ENCODE measurements at regions not wholly inside any gene's neighbourhood (a gene's known extent, or its start where the extent isn't known, plus 50 kb on each side); places are given as distances from the start of the nearest gene placed in this dataset.
"Not testable (repeated sequence)": the region's sequence is repeated elsewhere in the genome, so short reads cannot be mapped to it uniquely, and the experiment has no call there.

GRCh38 chr10:108338146-108338545 is 1173.6 kb upstream of the SORCS1 start:
- no peaks in the 10 kb centered on the region for H3K27me3 Mint-ChIP-seq
- H3K4me3 Mint-ChIP-seq: no peak overlapping the region
- H3K4me1 Mint-ChIP-seq: no peaks in the 10 kb centered on the region
- POLR2A ChIA-PET: no interaction called here
- H3K9me3 Mint-ChIP-seq: peaks cover 2% of the 10 kb centered on the region
- no peak for DNase-seq
- CTCF ChIA-PET: no interaction called here
- H3K36me3 Mint-ChIP-seq (ENCODE audit: low read depth): no peaks in the 10 kb centered on the region
- no peak overlapping the region for H3K27ac Mint-ChIP-seq

DNA sequence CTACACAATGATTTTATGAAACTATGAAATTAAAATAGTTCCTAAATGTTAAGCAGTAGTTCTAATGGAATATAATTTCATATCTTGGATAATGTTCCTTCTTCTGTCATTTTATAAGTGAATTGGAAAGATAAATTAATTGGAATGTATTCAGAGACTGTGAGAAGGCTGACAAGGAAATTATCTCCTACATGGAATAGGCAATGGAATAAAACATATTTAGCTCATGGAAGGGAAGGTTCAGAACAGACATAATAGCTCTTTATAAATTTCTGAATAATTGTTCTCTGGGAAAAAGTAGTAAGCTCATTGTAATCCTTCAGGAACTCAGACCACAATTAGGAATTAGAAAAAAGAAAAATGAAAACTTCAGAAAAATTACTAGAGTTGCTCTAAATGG is 1172.3 kb upstream of the SORCS1 start:
- H3K27me3 Mint-ChIP-seq: no peaks in the 10 kb centered on the region
- H3K27ac Mint-ChIP-seq: no peak overlapping the region
- H3K4me1 Mint-ChIP-seq: no peaks in the 10 kb centered on the region
- no peaks in the 10 kb centered on the region for H3K36me3 Mint-ChIP-seq (ENCODE audit: low read depth)
- POLR2A ChIA-PET: no interaction called here
- no peak for DNase-seq
- peaks cover 4% of the 10 kb centered on the region for H3K9me3 Mint-ChIP-seq
- H3K4me3 Mint-ChIP-seq: no peak overlapping the region
- CTCF ChIA-PET: no interaction called here

GRCh38 chr10:108327706-108328105 is 1163.2 kb upstream of the SORCS1 start:
- Mint-ChIP-seq H3K27me3 (no peaks in the 10 kb centered on the region), H3K4me3 (no peak overlapping the region), H3K27ac (no peak overlapping the region), H3K9me3 (no peaks in the 10 kb centered on the region), H3K4me1 (no peaks in the 10 kb centered on the region), H3K36me3 (ENCODE audit: low read depth) (no peaks in the 10 kb centered on the region)
- CTCF ChIA-PET: no interaction called here
- DNase-seq: no peak
- POLR2A ChIA-PET: no interaction called here

- ChIA-PET CTCF (no interaction called here), POLR2A (no interaction called here)
- no peaks in the 10 kb centered on the region for H3K9me3 Mint-ChIP-seq
Observed at GRCh38 chr10:108323274-108323798, 1158.8 kb upstream of the SORCS1 start.

DNA sequence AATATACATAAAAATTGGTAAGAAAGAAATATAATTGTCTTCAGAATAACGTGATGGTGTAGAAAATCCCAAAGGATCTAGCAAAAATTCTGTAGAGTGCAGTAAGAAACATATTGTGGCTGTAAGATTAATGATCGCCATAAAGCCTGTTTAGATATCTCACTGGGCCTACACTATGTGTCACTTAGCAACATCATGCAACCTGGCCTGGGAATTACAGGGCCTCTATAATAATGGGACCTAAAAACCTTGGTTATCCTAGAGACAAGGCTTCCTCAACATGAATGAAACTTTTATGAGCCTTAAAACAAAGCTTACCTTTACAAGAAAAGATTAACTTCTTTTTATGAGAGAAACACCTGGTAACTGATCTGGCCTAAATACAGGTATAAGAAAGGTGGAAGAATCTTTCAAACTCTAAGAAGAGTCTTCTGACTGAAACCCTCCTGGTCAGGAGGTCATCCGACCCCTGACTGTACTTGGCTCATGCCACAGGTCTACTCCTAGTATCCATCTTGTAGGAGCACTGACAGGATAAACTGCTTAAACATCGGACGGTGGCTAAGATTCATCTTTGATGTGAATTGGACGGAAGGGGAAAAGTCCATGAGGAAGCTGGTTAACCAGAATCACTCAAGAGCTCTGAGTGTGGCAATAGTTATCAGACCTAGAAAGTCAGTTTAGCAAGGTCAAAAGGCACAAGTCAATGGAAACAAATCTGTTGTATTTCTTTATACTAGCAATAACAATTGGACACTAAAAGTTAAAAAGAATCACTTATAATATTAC is 1155.1 kb upstream of the SORCS1 start:
- DNase-seq: no peak
- H3K27ac Mint-ChIP-seq: no peak overlapping the region
- no peaks in the 10 kb centered on the region for H3K36me3 Mint-ChIP-seq (ENCODE audit: low read depth)
- no peaks in the 10 kb centered on the region for H3K27me3 Mint-ChIP-seq
- H3K4me3 Mint-ChIP-seq: no peak overlapping the region
- H3K4me1 Mint-ChIP-seq: no peaks in the 10 kb centered on the region
- CTCF ChIA-PET: no interaction called here
- H3K9me3 Mint-ChIP-seq: no peaks in the 10 kb centered on the region
- POLR2A ChIA-PET: no interaction called here

More at GRCh38 chr10:108323274-108323798, 1158.8 kb upstream of the SORCS1 start:
- H3K4me3 Mint-ChIP-seq: no peak overlapping the region
- H3K27ac Mint-ChIP-seq: no peak overlapping the region
- no peaks in the 10 kb centered on the region for H3K36me3 Mint-ChIP-seq (ENCODE audit: low read depth)
- DNase-seq: no peak
- no peaks in the 10 kb centered on the region for H3K4me1 Mint-ChIP-seq
- H3K27me3 Mint-ChIP-seq: no peaks in the 10 kb centered on the region

DNA sequence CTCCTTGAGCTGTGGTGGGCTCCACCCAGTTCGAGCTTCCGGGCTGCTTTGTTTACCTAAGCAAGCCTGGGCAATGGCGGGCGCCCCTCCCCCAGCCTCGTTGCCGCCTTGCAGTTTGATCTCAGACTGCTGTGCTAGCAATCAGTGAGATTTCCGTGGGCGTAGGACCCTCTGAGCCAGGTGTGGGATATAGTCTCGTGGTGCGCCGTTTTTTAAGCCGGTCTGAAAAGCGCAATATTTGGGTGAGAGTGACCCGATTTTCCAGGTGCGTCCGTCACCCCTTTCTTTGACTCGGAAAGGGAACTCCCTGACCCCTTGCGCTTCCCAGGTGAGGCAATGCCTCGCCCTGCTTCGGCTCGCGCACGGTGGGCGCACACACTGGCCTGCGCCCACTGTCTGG is 1151.1 kb upstream of the SORCS1 start:
- H3K36me3 Mint-ChIP-seq (ENCODE audit: low read depth); H3K9me3 Mint-ChIP-seq; H3K27me3 Mint-ChIP-seq; H3K4me1 Mint-ChIP-seq; DNase-seq; CTCF ChIA-PET; POLR2A ChIA-PET; H3K27ac Mint-ChIP-seq: not testable (repeated sequence)
- peak overlapping the region; percentile 53 for H3K4me3 Mint-ChIP-seq

GRCh38 chr10:108307925-108308312 is 1143.4 kb upstream of the SORCS1 start:
- POLR2A ChIA-PET: no interaction called here
- Mint-ChIP-seq H3K4me3 (no peak overlapping the region), H3K9me3 (peaks cover 6% of the 10 kb centered on the region), H3K4me1 (no peaks in the 10 kb centered on the region), H3K36me3 (ENCODE audit: low read depth) (no peaks in the 10 kb centered on the region), H3K27ac (no peak overlapping the region), H3K27me3 (no peaks in the 10 kb centered on the region)
- CTCF ChIA-PET: no interaction called here
- no peak for DNase-seq

- H3K4me1 Mint-ChIP-seq: no peaks in the 10 kb centered on the region
- ChIA-PET POLR2A (no interaction called here), CTCF (no interaction called here)
- no peak overlapping the region for H3K4me3 Mint-ChIP-seq
- no peak for DNase-seq
- H3K9me3 Mint-ChIP-seq: peaks cover 9% of the 10 kb centered on the region
- H3K36me3 Mint-ChIP-seq (ENCODE audit: low read depth): no peaks in the 10 kb centered on the region
- no peak overlapping the region for H3K27ac Mint-ChIP-seq
- no peaks in the 10 kb centered on the region for H3K27me3 Mint-ChIP-seq
Observed at GRCh38 chr10:108307250-108307924, 1142.9 kb upstream of the SORCS1 start.

- Mint-ChIP-seq H3K36me3 (ENCODE audit: low read depth) (no peaks in the 10 kb centered on the region), H3K4me3 (no peak overlapping the region), H3K9me3 (peaks cover 7% of the 10 kb centered on the region), H3K27me3 (no peaks in the 10 kb centered on the region), H3K4me1 (no peaks in the 10 kb centered on the region), H3K27ac (no peak overlapping the region)
- no peak for DNase-seq
- ChIA-PET POLR2A (no interaction called here), CTCF (no interaction called here)
Observed at GRCh38 chr10:108303149-108303548, 1138.6 kb upstream of the SORCS1 start.

DNA sequence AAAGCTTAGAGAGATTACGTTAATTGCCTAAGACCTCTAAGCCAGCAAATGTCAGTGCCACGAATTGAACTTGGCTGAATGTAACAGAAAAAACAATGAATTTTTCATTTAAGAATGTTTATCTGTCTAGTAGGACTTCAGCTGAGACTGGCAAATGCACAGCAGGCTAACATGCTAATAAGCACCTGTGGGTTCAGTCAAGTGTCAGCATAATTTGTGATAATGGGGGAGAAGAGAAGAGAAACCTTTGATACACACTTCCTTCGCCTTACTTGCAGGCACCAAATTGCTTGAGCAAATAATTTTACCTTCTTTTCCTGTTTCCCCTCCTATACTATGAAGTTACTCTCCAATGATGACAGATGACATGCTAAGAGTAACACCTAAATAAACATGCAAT is 1136.5 kb upstream of the SORCS1 start:
- Mint-ChIP-seq H3K27me3 (no peaks in the 10 kb centered on the region), H3K36me3 (ENCODE audit: low read depth) (no peaks in the 10 kb centered on the region), H3K9me3 (peaks cover 7% of the 10 kb centered on the region), H3K4me3 (no peak overlapping the region), H3K4me1 (no peaks in the 10 kb centered on the region), H3K27ac (no peak overlapping the region)
- CTCF ChIA-PET: no interaction called here
- POLR2A ChIA-PET: no interaction called here
- no peak for DNase-seq

- H3K36me3 Mint-ChIP-seq (ENCODE audit: low read depth): no peaks in the 10 kb centered on the region
- H3K27me3 Mint-ChIP-seq: no peaks in the 10 kb centered on the region
- POLR2A ChIA-PET: no interaction called here
- DNase-seq: no peak
- H3K9me3 Mint-ChIP-seq: no peaks in the 10 kb centered on the region
- no peaks in the 10 kb centered on the region for H3K4me1 Mint-ChIP-seq
- H3K4me3 Mint-ChIP-seq: no peak overlapping the region
- H3K27ac Mint-ChIP-seq: no peak overlapping the region
- CTCF ChIA-PET: no interaction called here
Observed at GRCh38 chr10:108290823-108291222, 1126.3 kb upstream of the SORCS1 start.

DNA sequence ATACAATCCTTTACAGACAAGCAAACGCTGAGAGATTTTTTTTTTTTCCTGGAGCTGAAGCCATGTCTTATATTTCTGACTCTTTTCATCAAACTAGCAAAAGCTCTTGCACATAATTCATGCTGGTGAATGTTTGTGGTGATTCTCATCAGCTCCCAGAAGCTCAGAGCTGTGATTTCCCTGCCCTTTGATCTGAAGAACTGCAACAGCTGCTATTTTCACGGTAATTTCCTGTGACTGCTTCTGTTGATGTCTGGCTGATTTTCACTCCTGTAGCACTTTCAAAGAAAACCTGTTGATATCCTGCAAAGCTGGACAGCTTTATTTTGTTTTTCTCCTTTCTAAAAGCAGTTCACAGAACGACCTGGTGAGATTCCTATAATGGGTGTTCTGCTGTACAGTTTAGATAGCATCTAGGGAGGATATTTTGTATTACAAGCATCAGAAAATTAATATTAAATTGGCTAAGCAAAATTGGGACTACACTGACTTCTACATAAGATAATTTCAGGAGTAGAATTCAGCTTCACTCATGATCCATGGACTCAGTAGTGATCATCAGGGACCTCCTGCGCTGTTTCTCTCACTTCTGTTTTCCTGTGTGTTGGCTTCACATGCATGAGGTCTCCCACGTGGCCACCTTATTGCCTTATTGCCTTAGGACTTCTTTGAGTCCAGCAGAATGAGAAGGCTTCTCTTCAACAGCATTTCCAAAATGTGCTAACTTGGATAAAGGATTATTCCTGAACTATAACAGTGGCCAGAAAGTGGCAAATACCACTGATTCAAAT is 1111.6 kb upstream of the SORCS1 start:
- no peaks in the 10 kb centered on the region for H3K36me3 Mint-ChIP-seq (ENCODE audit: low read depth)
- no peak for DNase-seq
- POLR2A ChIA-PET: no interaction called here
- H3K9me3 Mint-ChIP-seq: peaks cover 2% of the 10 kb centered on the region
- CTCF ChIA-PET: interaction anchor here (0.6 kb wide), 1 partner anchor 72 kb away, joined by 4 read pairs; no protein-coding TSS in a partner anchor
- no peaks in the 10 kb centered on the region for H3K4me1 Mint-ChIP-seq
- H3K27me3 Mint-ChIP-seq: no peaks in the 10 kb centered on the region
- no peak overlapping the region for H3K4me3 Mint-ChIP-seq
- no peak overlapping the region for H3K27ac Mint-ChIP-seq

DNA sequence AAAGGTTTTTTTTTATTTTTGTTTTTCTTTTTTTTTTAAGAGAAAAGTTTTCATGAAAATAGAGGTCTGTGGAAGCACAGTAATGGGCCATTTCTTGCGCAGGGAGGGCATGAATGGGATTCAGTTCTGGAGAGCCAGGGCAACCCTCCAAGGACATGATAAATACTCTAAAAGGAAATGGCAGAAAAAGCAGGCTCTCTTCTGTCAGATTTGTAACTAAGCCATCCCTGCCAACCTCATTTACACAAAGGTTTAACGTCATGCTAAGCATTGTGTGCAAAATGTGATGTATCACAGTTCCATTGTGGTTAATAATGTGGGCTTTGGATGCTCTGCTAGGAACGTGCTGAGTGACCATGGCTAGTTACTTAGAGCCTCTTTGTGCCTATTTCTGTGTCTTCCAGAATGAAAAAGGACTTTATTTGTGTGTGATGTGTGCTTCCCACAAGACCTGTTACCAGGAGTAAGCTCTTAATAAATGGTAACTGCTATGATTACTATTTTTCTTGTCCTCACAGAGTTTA is 1095.9 kb upstream of the SORCS1 start:
- CTCF ChIA-PET: no interaction called here
- no peaks in the 10 kb centered on the region for H3K36me3 Mint-ChIP-seq (ENCODE audit: low read depth)

More for the DNA sequence above, 1095.9 kb upstream of the SORCS1 start:
- no peak for DNase-seq
- Mint-ChIP-seq H3K4me3 (no peak overlapping the region), H3K4me1 (no peaks in the 10 kb centered on the region), H3K27ac (no peak overlapping the region), H3K9me3 (no peaks in the 10 kb centered on the region), H3K27me3 (no peaks in the 10 kb centered on the region)
- POLR2A ChIA-PET: no interaction called here

Data from activated CD4-positive, alpha-beta T cell treated with anti-CD3 and anti-CD28 coated beads, Interleukin-2, amount 10 ng/mL, durations not matched to agents 7 days and 5 days (primary cell).